Astrocyte of the hippocampus (primary cell): ENCODE measurements at regions not wholly inside any gene's neighbourhood (a gene's known extent, or its start where the extent isn't known, plus 50 kb on each side); places are given as distances from the start of the nearest gene placed in this dataset.
"Not testable (repeated sequence)": the region's sequence is repeated elsewhere in the genome, so short reads cannot be mapped to it uniquely, and the experiment has no call there.

Experiments
- DNase-seq: peaks from one replicate; pipeline ENCODE4 v3.0.0; 2011; ENCODE audit warnings: low read depth, low spot score

DNA sequence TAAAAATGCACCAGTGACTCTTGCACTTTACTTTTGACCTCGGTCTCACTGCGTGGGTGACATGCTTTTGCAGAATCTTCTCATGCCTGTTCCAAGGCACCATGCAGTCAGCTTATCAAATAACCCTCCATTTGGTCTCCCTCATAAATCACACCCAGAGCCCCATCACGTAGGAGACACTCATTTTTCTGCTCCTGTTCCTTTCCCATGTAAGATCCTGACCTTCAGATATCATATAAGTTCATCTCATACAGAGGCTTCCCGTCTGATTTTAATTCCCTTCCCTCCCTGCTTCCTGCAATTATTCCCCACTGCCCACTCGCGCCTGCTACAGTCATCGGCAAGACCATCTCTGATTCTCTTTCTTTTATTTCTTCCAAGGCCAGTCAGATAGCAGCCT, 1226.3 kb upstream of the AUTS2 start:
- no peak for DNase-seq

GRCh38 chr7:68376131-68376661, 1222.1 kb upstream of the AUTS2 start:
- DNase-seq, result no peak

GRCh38 chr7:68381731-68382130, 1216.5 kb upstream of the AUTS2 start:
- no peak for DNase-seq

DNA sequence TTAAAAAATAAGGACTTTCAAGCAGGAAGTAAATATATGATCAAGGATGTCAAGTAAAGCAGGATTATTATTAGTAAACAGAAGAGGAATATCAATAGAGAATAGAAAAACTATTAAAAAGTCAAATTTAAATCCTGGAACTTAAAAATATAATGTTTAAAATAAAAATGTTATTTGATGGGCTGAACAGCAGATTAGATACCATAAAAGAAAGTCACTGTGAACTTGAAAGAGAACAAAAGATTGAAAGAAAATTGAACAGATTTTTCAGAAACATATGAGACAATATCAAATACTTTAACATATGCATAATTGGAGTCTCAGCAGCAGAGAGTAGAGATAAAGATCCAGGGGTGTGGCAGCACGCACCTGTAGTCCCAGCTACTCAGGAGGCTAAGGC, 1213.7 kb upstream of the AUTS2 start:
- no peak for DNase-seq

DNA sequence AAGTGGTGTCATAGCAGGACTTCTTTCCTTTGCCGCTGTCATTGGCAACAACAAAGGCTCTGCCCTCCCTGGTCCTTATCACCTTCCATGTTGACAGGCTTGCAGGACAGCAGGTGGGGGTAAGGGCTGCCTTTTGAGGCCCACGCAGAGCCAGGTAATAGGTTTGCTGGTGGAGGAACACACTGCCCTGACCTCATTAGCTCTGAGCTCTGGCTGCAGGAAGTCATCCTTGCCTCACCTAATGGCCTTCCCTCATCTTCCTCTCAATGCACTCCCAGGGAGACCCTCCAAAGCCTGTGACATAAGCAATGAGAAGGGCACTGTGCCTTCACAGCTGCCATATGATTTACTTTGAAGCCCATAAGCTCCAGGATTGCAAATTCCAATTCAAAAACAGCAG, 1205.2 kb upstream of the AUTS2 start:
- no peak for DNase-seq

DNA sequence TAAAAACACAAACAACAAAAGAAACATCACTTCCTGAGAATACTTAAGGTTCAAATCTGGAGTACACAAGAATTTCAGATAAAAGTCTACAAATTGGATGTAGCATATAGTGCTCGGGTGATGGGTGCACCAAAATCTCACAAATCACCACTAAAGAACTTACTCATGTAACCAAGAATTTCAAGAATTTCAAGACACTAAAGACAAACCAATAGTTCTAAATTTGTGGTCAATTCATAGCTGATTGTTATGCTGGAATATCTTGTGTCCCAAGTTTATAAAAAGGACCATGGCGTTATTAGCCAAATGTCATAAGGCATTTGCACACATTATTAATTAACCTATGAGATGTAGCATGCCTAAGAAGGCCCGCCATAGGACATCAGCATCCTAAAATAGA, 1204.1 kb upstream of the AUTS2 start:
- DNase-seq, result peak; percentile 19

GRCh38 chr7:68399991-68400590, 1198.2 kb upstream of the AUTS2 start:
- peak; percentile 61 for DNase-seq

DNA sequence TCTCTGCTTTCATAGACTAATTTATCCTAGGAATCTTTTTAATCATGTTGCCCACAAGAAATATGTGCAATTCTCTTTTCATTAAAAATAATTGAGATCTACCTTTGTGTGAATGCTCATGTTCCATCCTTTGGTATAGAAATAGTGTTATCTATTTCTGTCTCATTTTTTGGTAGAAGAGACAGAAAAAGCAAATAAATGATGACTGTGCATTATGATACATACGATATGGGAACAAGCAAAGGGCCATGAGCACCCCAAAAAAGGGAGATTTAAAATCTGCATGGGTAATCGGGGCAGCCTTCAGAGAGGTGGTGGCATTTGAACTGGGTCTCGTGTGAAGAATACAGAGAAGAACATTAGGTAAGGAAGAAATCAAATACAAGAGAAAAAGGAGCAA, 1197.5 kb upstream of the AUTS2 start:
- DNase-seq, result no peak

- no peak for DNase-seq
Observed at GRCh38 chr7:68401313-68401712, 1197.0 kb upstream of the AUTS2 start.

GRCh38 chr7:68406480-68406879, 1191.8 kb upstream of the AUTS2 start:
- DNase-seq, result no peak

DNA sequence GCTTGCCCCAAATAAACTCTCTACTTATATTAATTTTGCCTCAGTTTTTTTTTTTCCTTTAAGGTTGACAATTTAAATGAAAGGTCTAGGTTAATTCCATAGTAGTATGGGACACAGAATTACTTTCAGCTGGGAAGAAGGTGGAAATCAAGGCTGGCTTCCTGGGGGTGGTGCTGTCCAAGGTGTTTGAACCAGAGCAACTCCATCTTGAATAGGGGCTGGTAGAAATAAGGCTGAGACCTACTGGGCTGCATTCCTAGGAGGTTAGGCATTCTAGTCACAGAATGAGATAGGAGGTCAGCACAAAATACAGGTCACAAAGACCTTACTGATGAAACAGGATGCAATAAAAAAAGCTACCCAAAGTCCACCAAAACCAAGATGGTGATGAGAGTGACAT, 1190.8 kb upstream of the AUTS2 start:
- no peak for DNase-seq

DNA sequence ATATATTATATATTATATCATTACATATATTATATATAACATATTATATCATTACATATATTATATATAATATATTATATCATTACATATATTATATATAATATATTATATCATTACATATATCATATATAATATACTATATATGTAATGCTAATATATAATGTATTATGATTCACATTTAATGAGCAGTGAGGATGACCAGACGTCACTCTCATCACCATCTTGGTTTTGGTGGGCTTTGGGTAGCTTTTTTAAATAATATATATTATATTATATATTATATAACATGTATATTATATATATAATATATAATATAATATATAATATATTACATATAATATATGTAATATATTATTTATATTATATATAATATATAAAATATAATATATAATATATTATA, 1189.4 kb upstream of the AUTS2 start:
- DNase-seq, result no peak

GRCh38 chr7:68409851-68410250, 1188.4 kb upstream of the AUTS2 start:
- DNase-seq, result no peak

- DNase-seq, result not testable (repeated sequence)
Observed at GRCh38 chr7:68410693-68411092, 1187.6 kb upstream of the AUTS2 start.

DNA sequence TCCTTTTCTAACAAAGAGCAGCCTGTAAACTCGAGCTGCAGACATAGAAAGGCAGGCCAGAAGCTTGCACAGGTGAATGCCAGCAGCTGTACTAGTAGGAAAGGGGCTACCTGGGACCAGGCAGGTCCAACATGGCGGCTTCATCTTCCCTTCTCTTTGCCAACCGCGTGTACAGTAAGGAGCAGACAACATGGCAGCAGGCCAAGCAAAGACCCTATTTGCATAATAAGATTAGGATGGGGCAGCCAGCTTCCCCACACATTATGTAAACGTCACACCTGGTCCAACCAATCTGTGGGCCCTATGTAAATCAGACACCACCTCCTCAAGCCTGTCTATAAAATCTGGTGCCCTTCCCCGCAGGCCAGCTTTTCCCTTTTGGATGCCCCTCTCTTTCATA, 1186.5 kb upstream of the AUTS2 start:
- no peak for DNase-seq

DNA sequence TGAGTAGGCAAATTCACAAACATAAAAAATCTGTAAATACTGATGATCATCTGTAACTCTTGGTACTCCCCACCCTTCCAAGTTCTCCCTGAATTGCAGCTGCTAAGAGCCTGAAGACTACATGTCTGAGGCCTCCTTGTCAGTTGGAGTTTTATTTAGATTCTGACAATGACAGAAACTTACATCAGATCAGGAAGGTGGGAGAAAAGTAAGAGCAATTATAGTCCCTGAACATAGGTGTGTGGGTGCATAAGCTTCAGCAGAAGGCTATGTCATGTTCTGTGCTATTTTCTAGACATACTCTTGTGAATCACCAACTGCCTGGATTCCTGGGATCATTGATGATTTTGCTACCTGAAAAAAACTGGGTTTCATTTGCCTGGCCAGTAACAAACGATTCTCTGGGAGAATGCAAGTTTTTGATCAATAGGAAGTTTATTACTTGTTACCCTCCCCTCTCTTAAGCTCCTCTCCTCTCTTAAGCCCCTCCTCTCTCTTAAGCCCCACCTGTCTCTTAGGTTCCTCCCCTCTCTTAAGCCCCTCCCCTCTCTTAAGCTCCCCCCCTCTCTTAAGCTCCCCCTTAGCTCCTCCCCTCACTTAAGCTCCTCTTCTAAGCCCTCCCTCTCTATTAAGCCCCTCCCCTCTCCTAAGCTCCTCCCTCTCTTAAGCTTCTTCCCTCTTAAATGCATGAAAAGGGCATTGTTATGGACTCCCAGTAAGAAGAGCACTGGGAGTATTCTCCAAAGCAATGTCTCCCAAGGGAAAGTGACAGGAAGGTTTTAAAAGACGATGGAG, 1183.4 kb upstream of the AUTS2 start:
- DNase-seq, result no peak

GRCh38 chr7:68417002-68417401, 1181.3 kb upstream of the AUTS2 start:
- no peak for DNase-seq

DNA sequence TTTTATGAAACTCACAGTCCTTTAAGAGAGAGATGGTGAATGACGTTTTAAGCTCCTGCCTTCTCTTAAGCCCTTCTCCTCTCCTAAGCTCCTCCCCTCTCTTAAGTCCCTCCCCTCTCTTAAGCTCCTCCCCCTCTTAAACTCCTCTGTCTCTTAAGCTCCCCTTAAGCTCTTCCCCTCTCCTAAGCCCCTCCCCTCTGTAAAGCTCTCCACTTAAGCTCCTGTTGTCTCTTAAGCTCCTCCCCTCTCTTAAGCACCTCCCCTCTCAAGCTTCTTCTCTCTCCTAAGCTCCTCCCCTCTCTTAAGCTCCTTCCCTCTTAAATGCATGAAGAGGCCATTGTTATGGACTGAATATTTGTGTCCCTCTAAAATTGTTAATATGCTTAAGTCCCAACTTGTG, 1180.6 kb upstream of the AUTS2 start:
- no peak for DNase-seq

GRCh38 chr7:68420342-68421192, 1177.7 kb upstream of the AUTS2 start:
- peak; percentile 26 for DNase-seq

- no peak for DNase-seq
Observed at GRCh38 chr7:68421712-68422111, 1176.6 kb upstream of the AUTS2 start.

GRCh38 chr7:68422281-68422680, 1176.0 kb upstream of the AUTS2 start:
- DNase-seq, result no peak

DNA sequence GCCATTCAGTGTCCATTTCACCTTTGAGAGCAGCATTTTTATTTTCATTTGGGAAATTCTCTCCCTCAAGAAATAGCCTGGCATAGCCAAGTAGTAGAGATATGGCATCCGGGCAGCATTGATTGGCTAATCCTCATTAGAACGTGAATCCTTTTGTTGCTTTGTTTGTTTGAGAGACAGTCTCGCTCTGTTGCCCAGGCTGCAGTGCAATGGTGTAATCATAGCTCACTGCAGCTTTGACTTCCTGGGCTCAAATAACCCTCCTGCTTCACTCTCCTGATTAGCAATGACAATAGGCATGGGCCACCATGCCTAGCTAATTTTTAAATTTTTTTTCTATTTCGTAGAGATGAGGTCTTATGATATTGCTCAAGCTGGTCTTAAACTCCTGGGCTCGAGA, 1174.9 kb upstream of the AUTS2 start:
- DNase-seq, result no peak
